CD4-positive, alpha-beta T cell treated with Interleukin-6 for 4 hours (primary cell): ENCODE measurements at regions not wholly inside any gene's neighbourhood (a gene's known extent, or its start where the extent isn't known, plus 50 kb on each side); places are given as distances from the start of the nearest gene placed in this dataset.
"Not testable (repeated sequence)": the region's sequence is repeated elsewhere in the genome, so short reads cannot be mapped to it uniquely, and the experiment has no call there.

ENCODE experiments used
- DNase-seq: peaks from one replicate; pipeline ENCODE4 v3.0.0-alpha.2; 2020; ENCODE audit warnings: mixed read lengths

DNA sequence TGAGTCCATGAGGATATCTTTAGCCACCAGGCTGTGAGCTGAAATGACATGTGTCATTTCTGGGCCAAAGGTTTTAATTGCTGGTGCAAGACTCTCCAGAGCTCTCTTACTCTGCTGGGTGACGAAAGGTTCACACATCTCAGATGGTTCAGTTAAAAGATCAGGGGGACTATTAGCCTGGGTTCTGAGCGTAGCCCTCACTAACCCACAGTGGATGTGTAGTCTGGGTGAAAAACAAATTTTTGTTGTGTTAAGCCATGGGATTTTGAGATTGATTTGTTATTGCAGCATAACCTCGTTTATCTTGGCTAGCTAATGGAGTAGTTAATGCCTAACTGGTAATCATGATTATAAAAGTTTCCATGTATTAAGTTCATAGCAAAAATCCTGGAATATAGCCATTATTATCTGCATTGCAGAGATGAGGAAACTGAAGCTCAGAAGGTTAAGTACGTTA, 251.5 kb downstream of the RMST start:
- no peak for DNase-seq

DNA sequence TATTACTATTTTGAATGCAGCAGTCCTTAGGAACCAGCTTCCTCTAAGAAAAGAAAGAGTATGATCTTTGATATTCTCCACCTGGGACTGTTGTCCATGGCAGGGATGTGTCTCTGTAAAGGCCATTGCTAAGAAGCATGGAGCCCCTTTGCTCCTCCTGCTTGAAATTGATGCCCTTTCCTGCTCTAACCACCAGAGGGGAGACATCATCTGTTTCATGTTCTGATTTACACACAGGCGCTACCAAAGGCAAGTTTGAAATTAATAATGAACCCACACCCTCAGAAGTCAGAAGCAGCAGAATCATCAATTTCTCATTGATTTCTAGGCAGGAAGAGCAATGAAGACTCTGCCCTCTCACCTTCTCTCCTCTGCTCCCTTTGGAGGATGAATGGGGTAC, 253.8 kb downstream of the RMST start:
- DNase-seq, result no peak

DNA sequence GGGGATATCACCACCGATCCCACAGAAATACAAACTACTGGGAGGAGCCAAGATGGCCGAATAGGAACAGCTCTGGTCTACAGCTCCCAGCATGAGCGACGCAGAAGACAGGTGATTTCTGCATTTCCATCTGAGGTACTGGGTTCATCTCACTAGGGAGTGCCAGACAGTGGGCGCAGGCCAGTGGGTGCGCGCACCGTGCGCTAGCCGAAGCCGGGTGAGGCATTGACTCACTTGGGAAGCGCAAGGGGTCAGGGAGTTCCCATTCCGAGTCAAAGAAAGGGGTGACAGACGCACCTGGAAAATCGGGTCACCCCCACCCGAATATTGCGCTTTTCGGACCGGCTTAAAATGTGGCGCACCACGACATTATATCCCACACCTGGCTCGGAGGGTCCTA, 261.2 kb downstream of the RMST start:
- DNase-seq, result not testable (repeated sequence)

- DNase-seq, result no peak
Observed at GRCh38 chr12:97745406-97746101, 282.9 kb downstream of the RMST start.

DNA sequence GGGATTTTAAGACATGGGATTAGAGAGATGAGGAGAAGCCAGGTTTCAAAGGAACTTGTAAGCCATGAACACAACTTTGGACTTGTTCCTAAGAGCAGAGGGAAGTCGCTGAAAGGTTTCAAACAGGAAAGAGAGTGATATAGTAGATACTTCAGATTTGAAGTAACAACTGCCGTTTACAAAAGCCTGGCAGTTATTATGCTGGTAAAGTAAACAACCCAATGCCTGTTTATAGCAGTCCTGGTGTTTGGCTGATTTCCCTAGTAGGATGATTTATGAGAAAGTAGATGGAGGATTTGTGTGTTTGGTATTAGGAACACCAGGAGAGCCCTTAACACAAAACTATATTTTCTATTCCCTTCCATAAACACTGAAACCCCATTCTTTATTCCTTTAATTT, 285.7 kb downstream of the RMST start:
- DNase-seq, result no peak

DNA sequence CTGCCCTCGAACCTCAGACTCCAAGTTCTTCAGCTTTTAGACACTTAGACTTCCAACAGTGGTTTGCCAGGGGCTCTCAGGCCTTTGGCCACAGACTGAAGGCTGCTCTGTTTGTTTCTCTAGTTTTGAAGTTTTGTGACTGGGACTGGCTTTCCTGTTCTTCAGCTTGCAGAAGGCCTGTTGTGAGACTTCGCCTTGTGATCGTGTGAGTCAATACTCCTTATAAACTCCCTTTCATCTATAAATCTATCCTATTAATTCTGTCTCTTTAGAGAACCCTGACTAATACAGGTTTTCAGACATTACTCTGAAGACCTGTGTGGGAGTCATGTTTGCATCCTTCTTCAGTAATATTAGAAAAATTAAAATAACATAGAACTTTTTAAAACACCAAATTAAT, 289.1 kb downstream of the RMST start:
- no peak for DNase-seq

GRCh38 chr12:97752129-97752528, 289.5 kb downstream of the RMST start:
- DNase-seq, result no peak

DNA sequence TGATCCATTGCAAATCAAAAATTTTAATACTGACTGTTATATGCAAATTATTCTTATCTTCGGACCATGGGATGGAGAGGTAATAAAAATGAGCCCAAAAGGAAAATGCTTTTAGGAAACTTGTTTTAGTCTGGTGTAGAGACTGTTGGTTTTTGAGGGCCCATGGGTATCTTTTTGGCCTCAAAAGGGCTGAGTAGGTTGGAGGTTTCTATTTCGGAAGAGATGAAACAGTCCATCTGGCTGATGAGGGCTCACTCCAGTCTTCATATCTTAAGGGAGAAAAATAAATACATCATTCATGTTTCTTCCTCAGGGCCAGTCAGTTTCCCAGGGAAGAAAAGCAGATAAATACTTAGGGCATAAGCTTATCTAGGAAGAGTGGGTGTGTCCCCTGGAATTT, 290.7 kb downstream of the RMST start:
- DNase-seq, result no peak

- no peak for DNase-seq
Observed at GRCh38 chr12:97754306-97754705, 291.7 kb downstream of the RMST start.

- DNase-seq, result no peak
Observed at GRCh38 chr12:97756066-97756666, 293.6 kb downstream of the RMST start.

DNA sequence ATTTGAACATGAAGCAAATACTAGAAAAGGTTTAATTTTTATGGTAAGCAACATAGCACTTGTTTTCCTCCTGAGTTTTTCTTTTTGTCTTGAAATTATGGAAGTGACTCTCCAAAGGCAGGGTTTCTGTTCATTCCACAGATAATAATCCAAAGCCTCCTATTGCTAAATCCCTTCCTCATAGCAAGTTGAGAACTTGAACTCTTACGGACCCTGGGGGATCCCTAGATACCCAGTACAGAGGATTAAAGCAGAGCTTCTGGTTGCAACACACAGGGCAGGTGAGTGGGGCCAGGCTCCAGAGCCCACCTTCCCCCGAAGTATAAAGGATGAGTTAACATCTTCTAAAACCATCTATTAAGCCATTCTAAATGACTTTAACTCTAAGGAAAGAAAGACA, 294.1 kb downstream of the RMST start:
- no peak for DNase-seq

- DNase-seq, result no peak
Observed at GRCh38 chr12:97757481-97758193, 295.0 kb downstream of the RMST start.

GRCh38 chr12:97758194-97758501, 295.5 kb downstream of the RMST start:
- no peak for DNase-seq

DNA sequence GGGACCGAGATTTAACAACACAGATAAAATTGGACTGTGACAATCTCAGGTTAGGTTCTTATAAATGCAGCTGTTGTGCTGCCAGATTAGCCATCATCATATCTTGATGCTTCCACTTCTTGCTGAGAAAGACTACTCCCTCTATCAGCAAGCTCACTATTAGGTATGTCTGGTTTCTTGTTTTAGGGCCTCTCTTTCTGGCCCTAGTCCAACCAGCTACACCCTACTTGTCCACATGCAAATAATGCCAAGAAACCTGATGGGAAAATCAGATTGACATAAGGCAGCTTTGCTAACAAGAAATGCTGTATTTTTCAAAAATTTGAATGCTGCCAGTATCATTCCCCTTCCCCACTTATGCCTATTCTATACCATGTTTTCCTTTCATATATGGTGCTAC, 296.0 kb downstream of the RMST start:
- no peak for DNase-seq

DNA sequence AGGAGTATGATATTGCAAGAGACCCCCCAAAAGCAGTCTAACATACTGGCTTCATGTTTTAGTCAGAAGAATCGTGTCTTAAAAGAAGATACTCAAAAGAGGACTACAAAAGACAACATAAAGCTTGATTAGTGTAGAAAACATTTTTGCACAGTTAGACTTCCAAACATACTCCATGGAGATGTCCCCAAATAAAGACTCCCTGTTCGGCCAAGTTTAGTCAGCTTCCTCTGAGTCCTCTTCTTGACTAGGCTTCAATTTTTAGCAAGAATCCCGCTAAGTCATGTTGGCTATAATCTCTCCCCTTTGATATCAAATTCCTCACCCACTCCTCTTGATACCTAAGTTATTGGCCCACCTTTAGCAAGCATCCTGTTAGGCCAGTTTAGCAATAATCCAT, 298.0 kb downstream of the RMST start:
- no peak for DNase-seq

DNA sequence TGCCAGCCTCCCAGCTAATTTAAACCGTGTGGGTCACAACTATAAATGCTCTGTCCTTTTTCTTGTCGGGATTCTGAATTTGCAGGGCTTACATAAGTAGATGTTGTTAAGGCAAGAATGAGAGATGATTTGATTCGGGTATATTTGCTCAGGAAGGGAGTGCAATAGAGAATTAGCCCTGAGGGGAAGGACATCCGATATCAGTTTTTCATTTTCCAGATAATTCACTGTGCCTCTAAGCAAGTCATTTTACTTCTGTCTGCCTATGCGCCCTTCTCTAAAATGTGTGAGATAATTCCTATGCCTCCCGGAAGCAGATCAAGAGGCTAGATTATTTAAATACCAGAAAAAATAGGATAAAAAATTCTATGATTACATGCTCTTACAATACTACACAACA, 300.5 kb downstream of the RMST start:
- DNase-seq, result no peak

DNA sequence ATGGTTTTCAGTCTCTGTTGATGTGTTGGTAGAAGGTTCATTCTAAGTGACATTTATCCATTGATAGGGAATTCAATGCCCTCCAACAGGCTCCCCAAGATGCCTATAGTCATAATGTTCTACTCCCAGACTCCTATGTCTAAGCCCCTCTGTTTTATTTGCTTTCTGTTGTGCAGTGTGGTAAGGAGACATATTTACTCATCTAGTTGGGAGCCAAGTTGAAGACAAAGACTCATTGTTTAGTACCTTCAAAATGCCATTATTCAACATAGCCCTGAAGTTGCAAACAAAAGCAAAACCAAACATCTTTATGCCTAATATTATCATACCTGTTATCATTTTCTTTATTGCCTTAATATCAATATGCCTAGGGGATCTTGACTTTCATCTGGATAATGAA, 302.1 kb downstream of the RMST start:
- no peak for DNase-seq

DNA sequence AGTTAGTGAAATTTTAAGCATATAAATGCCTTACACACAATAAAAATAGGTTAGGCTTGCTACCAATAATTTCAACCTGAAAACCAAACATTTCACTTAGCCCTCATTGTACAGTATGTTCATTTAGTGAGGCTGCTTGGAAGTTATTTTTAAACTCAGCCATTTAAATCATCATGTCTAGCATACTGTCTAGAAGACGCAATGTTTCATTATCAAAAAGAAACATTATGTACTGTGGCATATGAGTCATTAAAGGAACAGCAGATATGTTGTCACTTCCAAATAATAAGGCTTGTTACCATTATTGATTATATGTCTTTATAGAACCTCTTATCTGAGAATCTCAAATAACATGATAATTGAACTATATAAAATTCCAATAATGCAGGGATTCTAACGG, 304.7 kb downstream of the RMST start:
- DNase-seq, result no peak

DNA sequence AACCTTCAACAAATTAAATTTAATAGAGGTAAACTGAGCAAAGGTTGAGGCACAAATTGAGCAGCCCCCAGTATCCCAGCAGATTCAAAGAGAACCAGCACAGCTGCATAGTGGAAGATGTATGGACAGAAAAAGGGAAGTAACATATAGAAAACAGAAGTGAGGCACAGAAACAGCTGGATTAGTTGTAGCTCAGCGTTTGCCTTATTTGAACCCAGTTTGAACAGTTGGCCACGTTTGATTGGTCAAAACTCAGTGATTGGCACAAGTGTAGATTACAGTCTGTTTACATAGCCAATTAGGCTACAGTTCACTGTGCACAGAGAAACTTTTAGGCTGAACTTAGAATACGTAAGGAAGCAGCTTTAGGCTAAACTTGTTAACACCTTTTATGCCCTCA, 315.5 kb downstream of the RMST start:
- DNase-seq, result no peak

GRCh38 chr12:97781342-97781741, 318.7 kb downstream of the RMST start:
- DNase-seq, result no peak

GRCh38 chr12:97784904-97785303, 322.3 kb downstream of the RMST start:
- no peak for DNase-seq

DNA sequence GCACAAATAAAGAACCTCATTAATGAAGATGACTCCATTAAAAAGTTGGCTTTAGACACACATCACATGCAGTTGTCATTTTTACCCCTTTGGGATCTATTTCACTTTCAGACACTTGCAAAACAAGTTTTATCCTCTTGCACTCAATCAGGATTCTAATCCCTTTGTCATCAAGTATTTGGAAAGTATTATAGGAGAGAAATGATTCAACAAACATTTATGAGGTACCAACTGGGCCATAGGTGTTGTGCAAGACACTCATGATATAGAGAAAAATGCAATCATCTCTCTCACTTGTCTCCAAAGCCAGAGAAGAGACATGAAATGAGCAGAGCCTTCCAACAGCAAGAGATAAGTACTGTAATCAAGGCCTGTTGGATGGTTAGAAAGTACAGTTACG, 327.7 kb downstream of the RMST start:
- DNase-seq, result no peak

GRCh38 chr12:97797473-97797872, 334.9 kb downstream of the RMST start:
- no peak for DNase-seq

DNA sequence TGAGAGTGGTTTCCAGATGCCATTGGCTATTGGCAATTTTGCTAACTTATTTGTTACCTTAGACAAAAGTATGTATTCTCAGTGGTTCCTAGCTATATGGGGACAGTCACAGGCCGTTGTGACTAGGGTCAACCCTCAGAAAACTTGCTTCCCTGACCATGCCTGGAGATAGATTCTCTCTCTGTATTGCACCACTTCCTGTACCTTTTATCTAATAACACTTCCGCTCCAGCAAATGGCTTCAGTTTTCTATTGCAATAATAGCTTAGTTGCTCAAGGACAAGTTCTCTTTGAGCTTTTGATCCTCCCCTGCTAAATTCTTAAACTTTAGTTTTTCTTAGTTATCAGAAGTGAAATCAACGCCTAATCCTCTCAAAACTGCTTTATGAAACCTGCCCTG, 338.0 kb downstream of the RMST start:
- DNase-seq, result no peak
